HCT116 (cell line): ENCODE measurements at regions not wholly inside any gene's neighbourhood (a gene's known extent, or its start where the extent isn't known, plus 50 kb on each side); places are given as distances from the start of the nearest gene placed in this dataset.

Source experiments
- EZH2 ChIP-seq: fragments of 200-600 bp; sonication (generic); IDR thresholded peaks from 2 replicates; pipeline ENCODE4 v1.6.1; 2017; ENCODE audit warnings: antibody characterized with exemption, mixed run types
- EZH2phosphoT487 ChIP-seq: fragments of 200-600 bp; IDR thresholded peaks from 2 replicates; pipeline ENCODE4 v1.6.1; 2018; ENCODE audit warnings: antibody characterized with exemption, borderline replicate concordance
- POLR2A ChIP-seq: IDR thresholded peaks from 2 replicates; pipeline ENCODE4 v1.7.0; 2011; ENCODE audit warnings: borderline replicate concordance; ENCODE audit not compliant: insufficient read depth, insufficient read length; ENCODE audit errors: extremely low read depth
- POLR2AphosphoS5 ChIP-seq: IDR thresholded peaks from 2 replicates; pipeline ENCODE4 v1.6.1; 2011; ENCODE audit warnings: mild to moderate bottlenecking, low read depth, low read length, moderate library complexity
- RAD21 ChIP-seq: IDR thresholded peaks from 2 replicates; pipeline ENCODE4 v1.6.1; 2012; ENCODE audit warnings: low read depth, mild to moderate bottlenecking
- YY1 ChIP-seq: IDR thresholded peaks from 2 replicates; pipeline ENCODE4 v1.6.1; 2011; ENCODE audit warnings: low read length, low read depth, moderate library complexity, mild to moderate bottlenecking; ENCODE audit not compliant: insufficient replicate concordance; ENCODE audit errors: extremely low read depth
- TF ChIP-seq, protein P1 (sequence below), 3 experiments: fragments of 200-600 bp in 1 of 3; sonication (generic) in 1 of 3; IDR thresholded peaks in 2 of 3; conservative IDR thresholded peaks in 1 of 3; 2 replicates each; pipeline ENCODE4 v1.5.1; 2012 to 2017; ENCODE audit warnings: low read depth in 2 of 3, low read length in 2 of 3, antibody characterized with exemption in 1 of 3, borderline replicate concordance in 1 of 3, control low read depth in 1 of 3, mild to moderate bottlenecking in 1 of 3, mixed read lengths in 1 of 3, mixed run types in 1 of 3, moderate library complexity in 1 of 3; ENCODE audit not compliant: insufficient read depth in 1 of 3
- TF ChIP-seq, protein P2 (sequence below): IDR thresholded peaks from 2 replicates; pipeline ENCODE4 v1.6.1; 2012

GRCh38 chr20:50242548-50242862 lies 51.9 kb downstream of the CEBPB start:
- no peak for TF ChIP-seq EZH2
- TF ChIP-seq, protein P1, sequence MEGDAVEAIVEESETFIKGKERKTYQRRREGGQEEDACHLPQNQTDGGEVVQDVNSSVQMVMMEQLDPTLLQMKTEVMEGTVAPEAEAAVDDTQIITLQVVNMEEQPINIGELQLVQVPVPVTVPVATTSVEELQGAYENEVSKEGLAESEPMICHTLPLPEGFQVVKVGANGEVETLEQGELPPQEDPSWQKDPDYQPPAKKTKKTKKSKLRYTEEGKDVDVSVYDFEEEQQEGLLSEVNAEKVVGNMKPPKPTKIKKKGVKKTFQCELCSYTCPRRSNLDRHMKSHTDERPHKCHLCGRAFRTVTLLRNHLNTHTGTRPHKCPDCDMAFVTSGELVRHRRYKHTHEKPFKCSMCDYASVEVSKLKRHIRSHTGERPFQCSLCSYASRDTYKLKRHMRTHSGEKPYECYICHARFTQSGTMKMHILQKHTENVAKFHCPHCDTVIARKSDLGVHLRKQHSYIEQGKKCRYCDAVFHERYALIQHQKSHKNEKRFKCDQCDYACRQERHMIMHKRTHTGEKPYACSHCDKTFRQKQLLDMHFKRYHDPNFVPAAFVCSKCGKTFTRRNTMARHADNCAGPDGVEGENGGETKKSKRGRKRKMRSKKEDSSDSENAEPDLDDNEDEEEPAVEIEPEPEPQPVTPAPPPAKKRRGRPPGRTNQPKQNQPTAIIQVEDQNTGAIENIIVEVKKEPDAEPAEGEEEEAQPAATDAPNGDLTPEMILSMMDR (IDR thresholded peaks at IDR 0.05 in 2 of 3, conservative IDR thresholded peaks at IDR 0.05 in 1 of 3; ENCODE audit: borderline replicate concordance in 1 of 3, insufficient read depth in 1 of 3, low read depth in 2 of 3, low read length in 2 of 3) = no peak
- TF ChIP-seq POLR2AphosphoS5 = no peak
- TF ChIP-seq YY1 = no peak
- no peak for TF ChIP-seq POLR2A
- no peak for TF ChIP-seq EZH2phosphoT487
- TF ChIP-seq RAD21 = no peak
- TF ChIP-seq, protein P2, sequence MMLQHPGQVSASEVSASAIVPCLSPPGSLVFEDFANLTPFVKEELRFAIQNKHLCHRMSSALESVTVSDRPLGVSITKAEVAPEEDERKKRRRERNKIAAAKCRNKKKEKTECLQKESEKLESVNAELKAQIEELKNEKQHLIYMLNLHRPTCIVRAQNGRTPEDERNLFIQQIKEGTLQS = no peak
